ENCODE measurements at regions not wholly inside any gene's neighbourhood (a gene's known extent, or its start where the extent isn't known, plus 50 kb on each side); places are given as distances from the start of the nearest gene placed in this dataset.

GRCh38 chr20:19828232-19828631, 70.2 kb downstream of the RIN2 start:
- no peaks in the 10 kb centered on the region for H3K36me3 ChIP-seq (replicated peaks in 1 of 2; ENCODE audit: control extremely low read depth in 1 of 2, control insufficient read depth in 1 of 2, extremely low read depth in 1 of 2, insufficient read depth in 2 of 2, low read length in 1 of 2)
- H3K4me2 ChIP-seq (replicated peaks; ENCODE audit: low read depth, low read length, poor library complexity, severe bottlenecking) = peak overlapping the region; percentile 48
- H3K4me1 Mint-ChIP-seq = peaks cover 62% of the 10 kb centered on the region
- DNase-seq = peak; percentile 84
- peaks cover 58 to 63% of the 10 kb centered on the region in 2 donors for H3K4me1 ChIP-seq (ENCODE audit: control insufficient read depth in 2 of 2, insufficient read depth in 2 of 2, low read length in 2 of 2)
- CTCF ChIA-PET = interaction anchor here (0.6 to 4.1 kb wide), 33 partner anchors 10 to 201 kb away, joined by 3 to 34 read pairs (median 4); no protein-coding TSS in a partner anchor
- no peak overlapping the region for H2AFZ ChIP-seq (ENCODE audit: insufficient read depth, low read depth, low read length, poor library complexity, severe bottlenecking)
- H3K9me3 ChIP-seq (ENCODE audit: control extremely low read depth in 1 of 3, control insufficient read depth in 2 of 3, insufficient read depth in 1 of 3, low read length in 2 of 3) = no peaks in the 10 kb centered on the region
- no peak overlapping the region for H3K9ac ChIP-seq (ENCODE audit: low read length)
- peak overlapping the region; percentile 66 for H3K27ac Mint-ChIP-seq
- peak overlapping the region; percentile 12 for H3K4me3 Mint-ChIP-seq
- H3K27me3 Mint-ChIP-seq = peaks cover under 1% of the 10 kb centered on the region
- WGBS (ENCODE audit: insufficient coverage) = 17% methylated on average over 1 of the region's 4 CpGs
- TF ChIP-seq EZH2 (IDR thresholded peaks at IDR 0.05; ENCODE audit: borderline replicate concordance, insufficient read depth, low read depth, low read length, poor library complexity, severe bottlenecking) (no peak), CTCF (IDR thresholded peaks at IDR 0.05) (peak; percentile 50)
- ATAC-seq (ENCODE audit: low read depth) = peak; percentile 91
- H3K79me2 ChIP-seq (ENCODE audit: control insufficient read depth, insufficient read depth, low read length) = no peaks in the 10 kb centered on the region
- no peak overlapping the region for H3K4me3 ChIP-seq (ENCODE audit: control extremely low read depth in 1 of 5, extremely low read depth in 1 of 5, insufficient read depth in 1 of 5, low read depth in 2 of 5, low read length in 4 of 5)
- H3K9me3 Mint-ChIP-seq (ENCODE audit: insufficient read depth) = no peaks in the 10 kb centered on the region
- H4K20me1 ChIP-seq (ENCODE audit: control insufficient read depth, insufficient read depth, low read length, poor library complexity, severe bottlenecking) = no peaks in the 10 kb centered on the region
- POLR2A ChIA-PET = interaction anchor here (0.6 to 1.4 kb wide), 3 partner anchors 12 to 145 kb away, joined by 3 to 7 read pairs (median 4); no protein-coding TSS in a partner anchor
- peak overlapping the region; percentile 44 to 48 for H3K27ac ChIP-seq (ENCODE audit: low read length in 2 of 2)
- intact Hi-C loops (cut with micrococcal nuclease) = loop anchor here (1.0 kb wide), 5 partner anchors 13 to 167 kb away; no protein-coding TSS in a partner anchor
- H3K27me3 ChIP-seq (replicated peaks in 1 of 4; ENCODE audit: control extremely low read depth in 1 of 4, control insufficient read depth in 3 of 4, insufficient read depth in 4 of 4, low read length in 3 of 4) = no peaks in the 10 kb centered on the region

GRCh38 chr20:19830211-19830785, 72.2 kb downstream of the RIN2 start:
- Histone ChIP-seq H3K36me3 (replicated peaks in 1 of 2; ENCODE audit: control extremely low read depth in 1 of 2, control insufficient read depth in 1 of 2, extremely low read depth in 1 of 2, insufficient read depth in 2 of 2, low read length in 1 of 2) (no peaks in the 10 kb centered on the region), H4K20me1 (ENCODE audit: control insufficient read depth, insufficient read depth, low read length, poor library complexity, severe bottlenecking) (no peaks in the 10 kb centered on the region), H3K9ac (ENCODE audit: low read length) (no peak overlapping the region), H3K79me2 (ENCODE audit: control insufficient read depth, insufficient read depth, low read length) (no peaks in the 10 kb centered on the region), H3K27me3 (replicated peaks in 1 of 4; ENCODE audit: control extremely low read depth in 1 of 4, control insufficient read depth in 3 of 4, insufficient read depth in 4 of 4, low read length in 3 of 4) (no peaks in the 10 kb centered on the region), H2AFZ (ENCODE audit: insufficient read depth, low read depth, low read length, poor library complexity, severe bottlenecking) (no peak overlapping the region), H3K9me3 (ENCODE audit: control extremely low read depth in 1 of 3, control insufficient read depth in 2 of 3, insufficient read depth in 1 of 3, low read length in 2 of 3) (no peaks in the 10 kb centered on the region), H3K4me2 (replicated peaks; ENCODE audit: low read depth, low read length, poor library complexity, severe bottlenecking) (no peak overlapping the region), H3K27ac (ENCODE audit: low read length in 2 of 2) (no peak overlapping the region), H3K4me1 (ENCODE audit: control insufficient read depth in 2 of 2, insufficient read depth in 2 of 2, low read length in 2 of 2) (peaks cover 38 to 43% of the 10 kb centered on the region in 2 donors), H3K4me3 (ENCODE audit: control extremely low read depth in 1 of 5, extremely low read depth in 1 of 5, insufficient read depth in 1 of 5, low read depth in 2 of 5, low read length in 4 of 5) (no peak overlapping the region)
- no peaks in the 10 kb centered on the region for H3K9me3 Mint-ChIP-seq (ENCODE audit: insufficient read depth)
- H3K4me3 Mint-ChIP-seq = no peak overlapping the region
- ChIA-PET POLR2A (no interaction called here), CTCF (interaction anchor here (3.4 kb wide), 1 partner anchor 44 kb away, joined by 34 read pairs; no protein-coding TSS in a partner anchor)
- H3K27ac Mint-ChIP-seq = no peak overlapping the region
- no peak for ATAC-seq (ENCODE audit: low read depth)
- H3K27me3 Mint-ChIP-seq = peaks cover 6% of the 10 kb centered on the region
- no peak for TF ChIP-seq CTCF (IDR thresholded peaks at IDR 0.05)
- no peak for TF ChIP-seq EZH2 (IDR thresholded peaks at IDR 0.05; ENCODE audit: borderline replicate concordance, insufficient read depth, low read depth, low read length, poor library complexity, severe bottlenecking)
- no peak for DNase-seq
- WGBS (ENCODE audit: insufficient coverage) = 100% methylated on average over 2 of the region's 2 CpGs
- H3K4me1 Mint-ChIP-seq = peaks cover 47% of the 10 kb centered on the region
- intact Hi-C loops (cut with micrococcal nuclease) = no loop called here
